PC-9 (cell line): ENCODE measurements at regions not wholly inside any gene's neighbourhood (a gene's known extent, or its start where the extent isn't known, plus 50 kb on each side); places are given as distances from the start of the nearest gene placed in this dataset.

Experiments used
- BruUV-seq: library from RNA; stranded (reverse); fragments of 400-500 nt; replicated peaks from 2 replicates; lab custom pipeline; 2021; lab: Mats Ljungman, UMichigan
- CTCF ChIA-PET: fragments of 300-600 bp; sonication (Branson Sonifier 250); formaldehyde crosslinking; loops from one replicate; lab custom pipeline; 2022; ENCODE audit warnings: antibody characterized with exemption; lab: Charles Lee
- POLR2A ChIA-PET: fragments of 300-600 bp; sonication (Branson Sonifier 250); formaldehyde crosslinking; loops from one replicate; lab custom pipeline; 2022; ENCODE audit warnings: antibody characterized with exemption; ENCODE audit not compliant: unreplicated experiment; lab: Charles Lee
- DNase-seq, 2 experiments: peaks; one replicate each; pipeline versions ENCODE4 v3.0.0 to v3.0.0-alpha.2; 2015 to 2022; ENCODE audit warnings: mixed read lengths in 1 of 2
- H2AFZ ChIP-seq: fragments of 200-600 bp; sonication (generic); 2 replicates; pipeline ENCODE4 v1.8.1; 2017; ENCODE audit warnings: antibody characterized with exemption
- H3F3A ChIP-seq: fragments of 200-600 bp; sonication (generic); 2 replicates; pipeline ENCODE4 v1.8.1; 2017; ENCODE audit warnings: antibody characterized with exemption, mild to moderate bottlenecking, low read depth; ENCODE audit not compliant: insufficient read depth
- H3K27ac ChIP-seq: fragments of 200-600 bp; sonication (generic); 2 replicates; pipeline ENCODE4 v1.6.1; 2016; ENCODE audit warnings: mixed run types
- H3K27me3 ChIP-seq: fragments of 200-600 bp; sonication (generic); 2 replicates; pipeline ENCODE4 v1.6.1; 2016; ENCODE audit warnings: low read depth, mixed run types; ENCODE audit not compliant: insufficient read depth
- H3K36me3 ChIP-seq: fragments of 200-600 bp; sonication (generic); 2 replicates; pipeline ENCODE4 v1.6.1; 2016; ENCODE audit warnings: low read depth, mixed run types
- H3K4me1 ChIP-seq: fragments of 200-600 bp; sonication (generic); replicated peaks from 2 replicates; pipeline ENCODE4 v1.6.1; 2016; ENCODE audit warnings: mixed run types; ENCODE audit not compliant: insufficient read depth
- H3K4me2 ChIP-seq: fragments of 200-600 bp; sonication (generic); 2 replicates; pipeline ENCODE4 v1.6.1; 2017; ENCODE audit warnings: mixed run types
- H3K4me3 ChIP-seq: fragments of 200-600 bp; sonication (generic); 2 replicates; pipeline ENCODE4 v1.6.1; 2016; ENCODE audit warnings: mixed run types
- H3K79me2 ChIP-seq: fragments of 200-600 bp; sonication (generic); 2 replicates; pipeline ENCODE4 v1.6.1; 2017; ENCODE audit warnings: low read depth, mixed run types
- H3K9me2 ChIP-seq: fragments of 200-600 bp; sonication (generic); 2 replicates; pipeline ENCODE4 v1.8.1; 2017; ENCODE audit warnings: mild to moderate bottlenecking; ENCODE audit not compliant: insufficient read depth
- H3K9me3 ChIP-seq: fragments of 200-600 bp; sonication (generic); 2 replicates; pipeline ENCODE4 v1.8.1; 2016; ENCODE audit warnings: low read depth; ENCODE audit not compliant: insufficient read depth
- H4K20me1 ChIP-seq: fragments of 200-600 bp; sonication (generic); 2 replicates; pipeline ENCODE4 v1.8.1; 2017; ENCODE audit not compliant: insufficient read depth
- CTCF ChIP-seq: fragments of 200-600 bp; sonication (generic); conservative IDR thresholded peaks from 2 replicates; pipeline ENCODE4 v1.6.1; 2017; ENCODE audit warnings: mixed run types, antibody characterized with exemption, mild to moderate bottlenecking, moderate library complexity
- EZH2 ChIP-seq: fragments of 200-600 bp; sonication (generic); IDR thresholded peaks from 2 replicates; pipeline ENCODE4 v1.8.0; 2017; ENCODE audit warnings: antibody characterized with exemption, low read depth
- intact Hi-C: fragments of 100-400 bp; cut with micrococcal nuclease; formaldehyde crosslinking; loops from one replicate; pipeline ENCODE4 v1.10.0; 2022; ENCODE audit not compliant: unreplicated experiment

GRCh38 chr10:85008488-85009184, 680.2 kb downstream of the CCSER2 start:
- H3F3A ChIP-seq = no peaks in the 10 kb centered on the region
- ChIA-PET POLR2A (no interaction called here), CTCF (no interaction called here)
- no peaks in the 10 kb centered on the region for H3K79me2 ChIP-seq
- H3K9me2 ChIP-seq = no peaks in the 10 kb centered on the region
- no peak overlapping the region for H3K4me3 ChIP-seq
- intact Hi-C loops = no loop called here
- BruUV-seq = no TSS peak
- H3K27ac ChIP-seq = no peak overlapping the region
- DNase-seq = no peak
- no peaks in the 10 kb centered on the region for H3K36me3 ChIP-seq
- H3K4me1 ChIP-seq = no peaks in the 10 kb centered on the region
- no peaks in the 10 kb centered on the region for H4K20me1 ChIP-seq
- no peaks in the 10 kb centered on the region for H3K27me3 ChIP-seq
- no peaks in the 10 kb centered on the region for H3K9me3 ChIP-seq
- no peak overlapping the region for H3K4me2 ChIP-seq
- no peak overlapping the region for H2AFZ ChIP-seq
- TF ChIP-seq EZH2 (no peak), CTCF (no peak)

DNA sequence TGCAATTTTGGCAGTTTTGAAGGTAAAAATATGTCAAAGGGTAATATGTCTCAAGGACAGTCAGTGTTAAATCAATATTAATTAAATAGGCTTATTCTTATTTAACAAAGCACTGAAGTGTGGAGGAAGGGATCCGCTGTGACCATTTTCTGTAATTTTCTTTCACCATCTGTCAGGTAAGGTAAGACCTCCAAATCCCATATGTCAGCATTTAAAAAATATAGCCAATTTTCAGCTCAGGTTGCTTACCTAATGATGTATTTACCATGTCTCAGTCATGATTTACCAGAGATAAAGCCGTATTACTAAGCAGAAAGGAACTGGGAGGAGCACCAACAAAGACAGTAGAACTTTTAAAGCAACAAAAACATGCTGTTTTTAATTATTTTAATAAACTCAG, 683.9 kb downstream of the CCSER2 start:
- no peak for DNase-seq
- intact Hi-C loops = no loop called here
- Histone ChIP-seq H3K27me3 (no peaks in the 10 kb centered on the region), H3K27ac (no peak overlapping the region), H4K20me1 (no peaks in the 10 kb centered on the region), H3K4me2 (no peak overlapping the region), H3K4me3 (no peak overlapping the region), H3K4me1 (no peaks in the 10 kb centered on the region), H3K9me3 (no peaks in the 10 kb centered on the region), H3K9me2 (no peaks in the 10 kb centered on the region), H3K79me2 (no peaks in the 10 kb centered on the region), H3F3A (no peaks in the 10 kb centered on the region), H2AFZ (no peak overlapping the region), H3K36me3 (no peaks in the 10 kb centered on the region)
- no TSS peak for BruUV-seq
- ChIA-PET CTCF (no interaction called here), POLR2A (no interaction called here)
- TF ChIP-seq EZH2 (no peak), CTCF (no peak)

DNA sequence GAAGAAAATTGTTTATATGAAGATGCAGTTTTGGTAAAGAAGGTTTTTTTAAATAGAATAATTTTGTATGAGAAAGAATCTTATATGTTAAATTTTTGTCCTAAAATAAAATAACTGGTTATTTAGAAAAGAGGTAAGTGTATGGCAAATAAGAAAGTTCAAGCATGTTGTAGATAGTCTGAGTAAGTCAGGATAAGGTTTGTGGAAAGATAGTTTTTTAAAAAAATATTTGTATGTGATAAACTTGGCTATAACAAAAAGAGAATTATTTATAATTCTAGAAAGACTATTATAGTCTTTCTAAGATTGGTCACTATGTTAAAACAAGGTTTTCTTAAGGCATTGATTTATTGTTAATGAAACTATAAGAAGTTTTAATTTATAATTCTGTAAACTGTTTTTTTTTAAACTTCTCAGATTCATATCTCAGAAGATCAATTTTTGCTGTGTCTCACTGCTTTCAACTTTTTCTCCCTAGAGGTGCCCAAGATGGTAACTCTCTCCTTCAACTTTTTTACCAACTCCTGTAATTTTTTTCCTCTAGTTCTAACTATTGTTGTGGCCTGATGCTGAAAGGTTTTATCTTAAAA, 698.6 kb downstream of the CCSER2 start:
- Histone ChIP-seq H2AFZ (no peak overlapping the region), H3K27me3 (no peaks in the 10 kb centered on the region), H3K4me2 (no peak overlapping the region), H3K79me2 (no peaks in the 10 kb centered on the region), H3K27ac (no peak overlapping the region), H3K9me3 (0 out of 2 replicates have a peak, but pooled peaks cover 2% of the 10 kb centered on the region), H3F3A (no peaks in the 10 kb centered on the region), H3K4me1 (no peaks in the 10 kb centered on the region), H3K4me3 (no peak overlapping the region), H4K20me1 (no peaks in the 10 kb centered on the region), H3K36me3 (no peaks in the 10 kb centered on the region), H3K9me2 (no peaks in the 10 kb centered on the region)
- ChIA-PET CTCF (no interaction called here), POLR2A (no interaction called here)
- BruUV-seq = no TSS peak
- no peak for DNase-seq
- intact Hi-C loops = no loop called here
- TF ChIP-seq EZH2 = no peak
- no peak for TF ChIP-seq CTCF
